Tibial nerve (tissue), 4 donors: ENCODE measurements at regions not wholly inside any gene's neighbourhood (a gene's known extent, or its start where the extent isn't known, plus 50 kb on each side); places are given as distances from the start of the nearest gene placed in this dataset.

ENCODE experiments used
- DNase-seq, 2 donors: peaks; one replicate each; pipeline ENCODE4 v3.0.0-alpha.2; 2019; ENCODE audit warnings: low spot score in 2 of 2
- H3K27ac ChIP-seq, 4 donors: fragments of 200-600 bp; sonication (generic) in 3 of 4; one replicate each; pipeline ENCODE4 v1.5.1; 2017 to 2019; ENCODE audit warnings: mild to moderate bottlenecking in 1 of 4
- H3K27me3 ChIP-seq, 2 donors: fragments of 200-600 bp; sonication (generic) in 1 of 2; one replicate each; pipeline versions ENCODE4 v1.5.1 to v1.6.0; 2017 to 2019
- H3K36me3 ChIP-seq, 3 donors: fragments of 200-600 bp; sonication (generic); one replicate each; pipeline ENCODE4 v1.5.1; 2018 to 2019
- H3K4me1 ChIP-seq, 4 donors: fragments of 200-600 bp; sonication (generic) in 3 of 4; one replicate each; pipeline ENCODE4 v1.5.1; 2017 to 2019
- H3K4me3 ChIP-seq, 4 donors: fragments of 200-600 bp; sonication (generic) in 3 of 4; one replicate each; pipeline ENCODE4 v1.5.1; 2017 to 2019; ENCODE audit warnings: mild to moderate bottlenecking in 1 of 4, moderate library complexity in 1 of 4
- H3K9me3 ChIP-seq, 4 donors: fragments of 200-600 bp; sonication (generic) in 3 of 4; one replicate each; pipeline ENCODE4 v1.5.1; 2017 to 2019
- CTCF ChIP-seq, 5 experiments: fragments of 200-600 bp in 3 of 5; fragments of 450-650 bp in 2 of 5; sonication (generic) in 3 of 5; IDR thresholded peaks; one replicate each; pipeline ENCODE4 v1.5.1; 2016 to 2019; ENCODE audit warnings: antibody characterized with exemption in 5 of 5, mild to moderate bottlenecking in 3 of 5, moderate library complexity in 2 of 5
- EP300 ChIP-seq, 2 donors: sonication (generic); formaldehyde crosslinking; IDR thresholded peaks; one replicate each; pipeline ENCODE4 v1.6.1; 2017; ENCODE audit warnings: antibody characterized with exemption in 2 of 2, mild to moderate bottlenecking in 1 of 2
- POLR2A ChIP-seq, 2 donors: fragments of 450-650 bp; IDR thresholded peaks; one replicate each; pipeline ENCODE4 v1.6.1; 2017; ENCODE audit warnings: antibody characterized with exemption in 2 of 2, mild to moderate bottlenecking in 2 of 2, moderate library complexity in 2 of 2
- WGBS, 2 donors: methylation state at CpG; one replicate each; pipeline ENCODE4 v1.1.5; 2018; 5-methylcytosine and 5-hydroxymethylcytosine counted together

GRCh38 chr9:13427587-13427986, 148.1 kb upstream of the MPDZ start:
- DNase-seq: peak in 1 of 2 donors; percentile 58
- H3K9me3 ChIP-seq: no peaks in the 10 kb centered on the region
- H3K27ac ChIP-seq: no peak overlapping the region
- TF ChIP-seq CTCF (IDR thresholded peaks at IDR 0.05): peak; percentile 56 to 76 (median 64)
- TF ChIP-seq POLR2A (IDR thresholded peaks at IDR 0.05): no peak
- TF ChIP-seq EP300 (IDR thresholded peaks at IDR 0.05): peak in 1 of 2 donors; percentile 11
- 0 to 2% methylated on average over 3 of the region's 3 CpGs for WGBS, 2 donors
- H3K4me1 ChIP-seq: no peaks in the 10 kb centered on the region
- H3K36me3 ChIP-seq: no peaks in the 10 kb centered on the region
- H3K27me3 ChIP-seq: no peaks in the 10 kb centered on the region
- no peak overlapping the region for H3K4me3 ChIP-seq

DNA sequence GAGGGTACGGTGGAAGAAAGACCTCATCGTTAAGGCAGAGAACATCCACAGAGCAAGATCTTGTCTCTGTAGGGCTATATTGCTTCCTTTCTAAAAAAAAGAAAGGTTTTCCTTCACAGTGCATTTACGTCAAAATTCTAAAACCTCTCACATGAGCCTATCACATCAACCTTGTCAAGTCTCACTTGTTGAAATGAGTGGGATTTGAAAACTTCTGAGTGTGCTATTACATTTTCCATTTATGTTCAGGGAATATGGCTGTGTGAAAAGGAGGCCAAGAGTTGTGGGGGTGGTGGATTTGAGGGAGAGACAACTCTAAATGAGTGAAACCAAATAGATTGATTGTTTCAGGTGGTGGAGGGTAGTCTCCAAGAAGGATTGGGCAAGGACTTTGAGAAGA, 147.1 kb upstream of the MPDZ start:
- H3K4me3 ChIP-seq: no peak overlapping the region
- WGBS, 2 donors: 82 to 88% methylated on average over 3 of the region's 3 CpGs
- no peak for DNase-seq
- no peaks in the 10 kb centered on the region for H3K4me1 ChIP-seq
- no peak overlapping the region for H3K27ac ChIP-seq
- H3K27me3 ChIP-seq: no peaks in the 10 kb centered on the region
- no peak for TF ChIP-seq CTCF (IDR thresholded peaks at IDR 0.05)
- TF ChIP-seq EP300 (IDR thresholded peaks at IDR 0.05): no peak
- TF ChIP-seq POLR2A (IDR thresholded peaks at IDR 0.05): no peak
- no peaks in the 10 kb centered on the region for H3K36me3 ChIP-seq
- no peaks in the 10 kb centered on the region for H3K9me3 ChIP-seq

DNA sequence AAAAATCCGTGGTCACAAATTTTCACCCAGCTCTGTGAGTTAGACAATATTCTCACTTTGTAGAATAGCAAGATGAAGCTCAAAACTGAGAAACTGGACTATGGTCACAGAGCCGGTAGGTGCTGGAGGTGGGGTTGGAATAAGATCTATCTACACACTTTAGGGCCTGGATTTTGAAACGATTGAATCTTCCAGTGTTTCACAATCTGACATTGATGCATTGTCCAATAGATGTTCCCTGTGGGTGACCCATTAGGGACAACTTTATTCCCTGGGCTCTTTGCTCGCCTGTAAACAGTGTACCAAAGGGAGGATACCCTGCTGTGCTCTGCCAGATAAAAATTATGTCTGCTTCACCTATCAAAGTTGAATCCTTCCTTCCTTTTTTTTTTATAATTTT, 145.4 kb upstream of the MPDZ start:
- H3K27ac ChIP-seq: no peak overlapping the region
- TF ChIP-seq EP300 (IDR thresholded peaks at IDR 0.05) (no peak), CTCF (IDR thresholded peaks at IDR 0.05) (no peak), POLR2A (IDR thresholded peaks at IDR 0.05) (no peak)
- DNase-seq: no peak
- no peak overlapping the region for H3K4me3 ChIP-seq
- no peaks in the 10 kb centered on the region for H3K9me3 ChIP-seq
- H3K4me1 ChIP-seq: no peaks in the 10 kb centered on the region
- 62 to 79% methylated on average over 4 of the region's 4 CpGs for WGBS, 2 donors
- no peaks in the 10 kb centered on the region for H3K36me3 ChIP-seq
- H3K27me3 ChIP-seq: no peaks in the 10 kb centered on the region

DNA sequence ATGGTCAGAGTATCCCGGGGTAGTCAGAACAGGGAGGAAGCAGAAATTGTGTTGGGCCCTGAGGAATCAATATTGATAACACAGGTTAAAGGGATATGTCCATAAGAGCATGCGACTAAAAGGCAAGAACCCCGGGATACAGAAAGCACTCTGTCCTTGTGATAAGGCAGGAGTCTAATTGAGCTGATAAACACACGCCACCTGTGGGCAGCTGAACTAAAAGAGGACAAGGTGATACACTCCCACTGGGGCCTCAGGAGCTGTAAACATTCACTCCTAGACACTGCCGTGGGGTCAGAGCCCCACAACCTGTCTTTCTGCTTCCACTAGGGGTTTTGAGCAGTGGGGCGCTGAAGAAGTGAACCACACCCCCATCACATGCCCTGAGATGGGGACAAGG, 144.7 kb upstream of the MPDZ start:
- H3K27me3 ChIP-seq: no peaks in the 10 kb centered on the region
- no peaks in the 10 kb centered on the region for H3K4me1 ChIP-seq
- H3K9me3 ChIP-seq: no peaks in the 10 kb centered on the region
- 80 to 86% methylated on average over 6 of the region's 6 CpGs for WGBS, 2 donors
- no peak overlapping the region for H3K27ac ChIP-seq
- no peaks in the 10 kb centered on the region for H3K36me3 ChIP-seq
- TF ChIP-seq EP300 (IDR thresholded peaks at IDR 0.05): no peak
- no peak for TF ChIP-seq POLR2A (IDR thresholded peaks at IDR 0.05)
- TF ChIP-seq CTCF (IDR thresholded peaks at IDR 0.05): no peak
- H3K4me3 ChIP-seq: no peak overlapping the region
- DNase-seq: no peak

DNA sequence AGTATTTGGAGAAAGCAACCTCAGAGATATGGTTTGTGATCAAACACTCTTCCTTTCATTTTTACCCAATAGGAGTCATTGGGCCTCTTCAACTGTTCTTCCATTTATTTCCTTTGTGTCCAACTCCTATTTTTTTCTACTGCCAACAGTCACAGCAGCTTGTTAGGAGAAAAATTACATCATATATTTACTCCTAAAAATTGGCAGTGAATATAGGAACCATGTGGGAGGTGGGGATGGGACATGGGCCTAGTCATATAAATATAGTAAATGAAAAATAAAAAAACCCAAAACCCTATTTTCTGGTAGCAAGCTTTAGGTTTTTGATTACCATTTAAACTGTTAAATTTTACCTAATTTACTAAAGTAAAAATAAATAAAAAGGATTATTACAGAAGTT, 134.9 kb upstream of the MPDZ start:
- Histone ChIP-seq H3K36me3 (no peaks in the 10 kb centered on the region), H3K9me3 (no peaks in the 10 kb centered on the region), H3K4me3 (no peak overlapping the region), H3K27me3 (no peaks in the 10 kb centered on the region), H3K4me1 (peaks cover 0 to 23% (median 2%) of the 10 kb centered on the region in 4 donors), H3K27ac (no peak overlapping the region)
- TF ChIP-seq EP300 (IDR thresholded peaks at IDR 0.05) (no peak), POLR2A (IDR thresholded peaks at IDR 0.05) (no peak), CTCF (IDR thresholded peaks at IDR 0.05) (no peak)
- DNase-seq: no peak
